Activated T-helper 17 cell treated with anti-CD3 and anti-CD28 coated beads, Interleukin-2, amount 50 U/mL, for 72 hours (primary cell): ENCODE measurements at regions not wholly inside any gene's neighbourhood (a gene's known extent, or its start where the extent isn't known, plus 50 kb on each side); places are given as distances from the start of the nearest gene placed in this dataset.

Source experiments
- ATAC-seq: fragments of 150-1000 bp; cut with Tn5 transposase; replicated peaks from 2 replicates; pipeline ENCODE4 v1.10.0; 2021; ENCODE audit warnings: mild to moderate bottlenecking, moderate library complexity
- H3K27ac Mint-ChIP-seq: one replicate; pipeline ENCODE4 v1.8.0; 2022; ENCODE audit warnings: mixed read lengths
- H3K27me3 Mint-ChIP-seq: one replicate; pipeline ENCODE4 v1.8.0; 2022; ENCODE audit warnings: mixed read lengths
- H3K36me3 Mint-ChIP-seq: one replicate; pipeline ENCODE4 v1.8.0; 2022; ENCODE audit warnings: low read depth, mild to moderate bottlenecking, mixed read lengths
- H3K4me1 Mint-ChIP-seq: one replicate; pipeline ENCODE4 v1.8.0; 2022; ENCODE audit warnings: mixed read lengths
- H3K4me3 Mint-ChIP-seq: one replicate; pipeline ENCODE4 v1.8.0; 2022; ENCODE audit warnings: mild to moderate bottlenecking, mixed read lengths
- H3K9me3 Mint-ChIP-seq: one replicate; pipeline ENCODE4 v1.8.0; 2022; ENCODE audit warnings: mixed read lengths

- Mint-ChIP-seq H3K4me3 (no peak overlapping the region), H3K27me3 (no peaks in the 10 kb centered on the region), H3K36me3 (no peaks in the 10 kb centered on the region), H3K9me3 (no peaks in the 10 kb centered on the region), H3K4me1 (no peaks in the 10 kb centered on the region), H3K27ac (no peak overlapping the region)
- ATAC-seq: no peak
Measured at GRCh38 chr11:127114035-127114434, 113.5 kb upstream of the KIRREL3 start.

DNA sequence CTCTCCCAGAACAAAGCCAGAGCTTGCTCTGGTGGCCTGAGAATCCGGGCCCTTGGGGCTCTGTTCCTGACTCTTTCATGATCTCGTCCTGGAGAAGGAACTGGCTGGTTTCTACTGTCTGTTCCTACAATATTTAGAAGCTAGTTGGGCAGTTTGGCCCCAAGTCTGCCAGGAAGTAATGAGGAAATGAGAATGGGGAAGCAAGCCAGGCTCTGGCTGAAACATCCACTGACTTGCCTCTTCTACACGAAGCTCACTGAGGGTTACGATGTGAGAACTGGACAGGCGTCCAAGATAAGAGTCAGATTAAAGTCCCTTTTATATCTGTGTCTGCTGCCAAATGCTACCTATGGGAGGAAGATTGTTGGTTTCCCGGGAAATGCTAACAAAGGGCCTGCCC, 110.0 kb upstream of the KIRREL3 start:
- no peaks in the 10 kb centered on the region for H3K36me3 Mint-ChIP-seq
- no peaks in the 10 kb centered on the region for H3K4me1 Mint-ChIP-seq
- no peaks in the 10 kb centered on the region for H3K27me3 Mint-ChIP-seq
- H3K9me3 Mint-ChIP-seq: no peaks in the 10 kb centered on the region
- H3K27ac Mint-ChIP-seq: no peak overlapping the region
- no peak overlapping the region for H3K4me3 Mint-ChIP-seq
- no peak for ATAC-seq

- no peak overlapping the region for H3K27ac Mint-ChIP-seq
- no peak for ATAC-seq
- H3K27me3 Mint-ChIP-seq: no peaks in the 10 kb centered on the region
- no peaks in the 10 kb centered on the region for H3K4me1 Mint-ChIP-seq
- H3K4me3 Mint-ChIP-seq: no peak overlapping the region
- no peaks in the 10 kb centered on the region for H3K36me3 Mint-ChIP-seq
- no peaks in the 10 kb centered on the region for H3K9me3 Mint-ChIP-seq
Measured at GRCh38 chr11:127109796-127110480, 109.4 kb upstream of the KIRREL3 start.

DNA sequence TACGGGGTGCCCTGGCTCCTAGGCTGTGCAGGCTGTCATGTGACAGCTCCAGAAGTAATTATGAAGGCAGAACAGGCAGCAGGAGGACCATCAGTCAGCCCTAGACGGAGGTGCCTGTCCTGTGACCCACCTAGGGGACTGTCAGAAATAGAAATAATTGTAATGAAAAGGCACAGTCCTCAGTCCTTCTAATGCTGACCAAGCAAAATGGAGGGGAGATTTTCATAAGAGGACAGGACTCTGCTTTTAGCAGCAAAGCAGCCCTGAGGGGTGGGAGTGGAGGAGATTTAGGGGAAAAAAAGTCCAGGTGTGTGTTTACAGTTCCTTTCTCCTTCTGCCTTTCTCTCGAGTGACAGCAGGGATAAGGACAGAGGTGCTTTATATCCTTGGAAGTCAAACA, 108.3 kb upstream of the KIRREL3 start:
- ATAC-seq: no peak
- H3K4me3 Mint-ChIP-seq: no peak overlapping the region
- H3K27ac Mint-ChIP-seq: no peak overlapping the region
- H3K4me1 Mint-ChIP-seq: no peaks in the 10 kb centered on the region
- no peaks in the 10 kb centered on the region for H3K36me3 Mint-ChIP-seq
- H3K27me3 Mint-ChIP-seq: no peaks in the 10 kb centered on the region
- no peaks in the 10 kb centered on the region for H3K9me3 Mint-ChIP-seq

GRCh38 chr11:127106938-127107337, 106.4 kb upstream of the KIRREL3 start:
- Mint-ChIP-seq H3K9me3 (no peaks in the 10 kb centered on the region), H3K27ac (no peak overlapping the region), H3K4me1 (no peaks in the 10 kb centered on the region), H3K27me3 (no peaks in the 10 kb centered on the region), H3K36me3 (no peaks in the 10 kb centered on the region), H3K4me3 (no peak overlapping the region)
- no peak for ATAC-seq

GRCh38 chr11:127105593-127106541, 105.3 kb upstream of the KIRREL3 start:
- H3K9me3 Mint-ChIP-seq: no peaks in the 10 kb centered on the region
- no peaks in the 10 kb centered on the region for H3K4me1 Mint-ChIP-seq
- H3K36me3 Mint-ChIP-seq: no peaks in the 10 kb centered on the region
- ATAC-seq: no peak
- H3K27me3 Mint-ChIP-seq: no peaks in the 10 kb centered on the region
- H3K4me3 Mint-ChIP-seq: no peak overlapping the region
- H3K27ac Mint-ChIP-seq: no peak overlapping the region

GRCh38 chr11:127103586-127104388, 103.2 kb upstream of the KIRREL3 start:
- H3K27me3 Mint-ChIP-seq: no peaks in the 10 kb centered on the region

GRCh38 chr11:127098684-127099083, 98.1 kb upstream of the KIRREL3 start:
- Mint-ChIP-seq H3K27ac (no peak overlapping the region), H3K27me3 (no peaks in the 10 kb centered on the region), H3K4me1 (no peaks in the 10 kb centered on the region), H3K4me3 (no peak overlapping the region), H3K9me3 (no peaks in the 10 kb centered on the region), H3K36me3 (no peaks in the 10 kb centered on the region)
- no peak for ATAC-seq

More at GRCh38 chr11:127103586-127104388, 103.2 kb upstream of the KIRREL3 start:
- Mint-ChIP-seq H3K9me3 (no peaks in the 10 kb centered on the region), H3K27ac (no peak overlapping the region), H3K4me3 (no peak overlapping the region), H3K36me3 (no peaks in the 10 kb centered on the region), H3K4me1 (no peaks in the 10 kb centered on the region)
- no peak for ATAC-seq

- Mint-ChIP-seq H3K4me1 (no peaks in the 10 kb centered on the region), H3K36me3 (no peaks in the 10 kb centered on the region), H3K27me3 (no peaks in the 10 kb centered on the region), H3K4me3 (no peak overlapping the region), H3K27ac (no peak overlapping the region), H3K9me3 (no peaks in the 10 kb centered on the region)
- no peak for ATAC-seq
Measured at GRCh38 chr11:127080735-127081134, 80.2 kb upstream of the KIRREL3 start.

DNA sequence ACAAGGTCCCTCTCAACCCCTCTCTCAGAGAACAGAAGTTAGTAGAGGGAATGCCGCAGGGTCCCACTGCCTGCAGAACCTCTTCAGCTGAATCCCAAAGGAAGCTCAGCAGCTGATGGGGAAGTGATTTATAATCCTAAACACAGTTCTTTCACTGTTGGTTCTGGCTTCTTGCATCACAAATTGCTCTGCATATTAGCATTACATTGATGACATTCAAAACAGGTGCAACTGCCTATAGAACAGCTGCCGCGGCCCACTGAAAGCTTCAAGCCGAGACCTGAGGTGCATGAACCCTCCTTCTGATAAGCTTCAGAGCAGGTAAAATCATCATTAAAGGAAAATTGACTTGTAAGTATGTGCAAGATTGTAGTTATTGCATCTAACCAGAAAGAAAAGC, 75.2 kb upstream of the KIRREL3 start:
- Mint-ChIP-seq H3K36me3 (no peaks in the 10 kb centered on the region), H3K27me3 (no peaks in the 10 kb centered on the region), H3K9me3 (no peaks in the 10 kb centered on the region), H3K4me1 (no peaks in the 10 kb centered on the region), H3K4me3 (no peak overlapping the region), H3K27ac (no peak overlapping the region)
- no peak for ATAC-seq

- Mint-ChIP-seq H3K36me3 (no peaks in the 10 kb centered on the region), H3K27ac (no peak overlapping the region), H3K4me1 (no peaks in the 10 kb centered on the region), H3K9me3 (no peaks in the 10 kb centered on the region), H3K4me3 (no peak overlapping the region), H3K27me3 (no peaks in the 10 kb centered on the region)
- peak; percentile 42 for ATAC-seq
Measured at GRCh38 chr11:127074151-127074761, 73.7 kb upstream of the KIRREL3 start.

- no peaks in the 10 kb centered on the region for H3K9me3 Mint-ChIP-seq
- H3K4me3 Mint-ChIP-seq: no peak overlapping the region
- ATAC-seq: no peak
- no peak overlapping the region for H3K27ac Mint-ChIP-seq
- no peaks in the 10 kb centered on the region for H3K36me3 Mint-ChIP-seq
- H3K4me1 Mint-ChIP-seq: no peaks in the 10 kb centered on the region
- H3K27me3 Mint-ChIP-seq: no peaks in the 10 kb centered on the region
Measured at GRCh38 chr11:127073621-127074020, 73.1 kb upstream of the KIRREL3 start.

GRCh38 chr11:127071606-127072005, 71.0 kb upstream of the KIRREL3 start:
- Mint-ChIP-seq H3K36me3 (no peaks in the 10 kb centered on the region), H3K4me3 (no peak overlapping the region), H3K27me3 (peaks cover 3% of the 10 kb centered on the region), H3K4me1 (no peaks in the 10 kb centered on the region), H3K27ac (no peak overlapping the region), H3K9me3 (no peaks in the 10 kb centered on the region)
- no peak for ATAC-seq

- no peak for ATAC-seq
- Mint-ChIP-seq H3K9me3 (no peaks in the 10 kb centered on the region), H3K4me1 (no peaks in the 10 kb centered on the region), H3K27me3 (peaks cover 4% of the 10 kb centered on the region), H3K4me3 (no peak overlapping the region), H3K36me3 (no peaks in the 10 kb centered on the region), H3K27ac (no peak overlapping the region)
Measured at GRCh38 chr11:127070808-127071207, 70.2 kb upstream of the KIRREL3 start.
